Activated CD4-positive, CD25-positive, alpha-beta regulatory T cell treated with anti-CD3 and anti-CD28 coated beads, Interleukin-2, amount 50 U/mL, for 72 hours (primary cell): ENCODE measurements at regions not wholly inside any gene's neighbourhood (a gene's known extent, or its start where the extent isn't known, plus 50 kb on each side); places are given as distances from the start of the nearest gene placed in this dataset.

ENCODE experiments used
- DNase-seq: peaks from one replicate; pipeline ENCODE4 v3.0.0; 2021

DNA sequence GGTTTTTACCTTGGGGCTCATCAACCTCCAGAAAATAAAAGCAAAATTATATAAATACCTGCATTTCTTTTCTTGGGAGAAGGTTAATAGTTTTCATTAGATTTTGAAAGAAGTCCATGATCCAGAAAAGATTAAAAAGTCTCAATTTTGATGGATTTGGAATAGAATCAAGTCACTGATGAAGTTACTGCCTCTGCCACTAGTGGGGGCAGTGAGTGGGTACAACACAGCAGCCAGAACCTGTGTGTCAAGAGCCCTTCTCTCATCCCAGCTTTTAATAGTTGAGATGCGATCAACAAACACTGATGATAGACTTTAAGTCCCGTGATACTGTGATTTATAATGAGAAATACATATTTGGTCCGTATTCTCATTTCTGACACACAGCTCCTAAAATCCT lies 686.7 kb downstream of the DIAPH3 start:
- no peak for DNase-seq

DNA sequence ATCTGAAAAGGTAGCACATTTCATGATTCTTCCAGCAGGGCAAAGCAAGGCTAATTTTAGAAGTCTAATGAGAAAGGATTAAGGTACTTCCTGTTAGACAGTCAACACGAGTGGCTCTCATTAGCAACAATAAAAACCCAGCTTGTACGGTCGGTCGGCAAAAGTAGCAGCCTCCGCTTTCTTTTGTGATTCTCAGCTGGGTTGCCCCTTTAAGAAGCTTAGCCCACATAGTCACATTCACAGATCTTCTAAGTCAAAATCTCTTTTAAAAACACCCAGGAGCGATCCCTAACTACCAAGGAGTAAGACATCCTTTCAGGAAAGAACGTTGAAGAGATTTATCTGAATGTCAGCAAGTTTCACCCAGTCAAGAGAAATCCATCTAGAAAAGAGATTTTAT lies 684.8 kb downstream of the DIAPH3 start:
- DNase-seq = no peak

DNA sequence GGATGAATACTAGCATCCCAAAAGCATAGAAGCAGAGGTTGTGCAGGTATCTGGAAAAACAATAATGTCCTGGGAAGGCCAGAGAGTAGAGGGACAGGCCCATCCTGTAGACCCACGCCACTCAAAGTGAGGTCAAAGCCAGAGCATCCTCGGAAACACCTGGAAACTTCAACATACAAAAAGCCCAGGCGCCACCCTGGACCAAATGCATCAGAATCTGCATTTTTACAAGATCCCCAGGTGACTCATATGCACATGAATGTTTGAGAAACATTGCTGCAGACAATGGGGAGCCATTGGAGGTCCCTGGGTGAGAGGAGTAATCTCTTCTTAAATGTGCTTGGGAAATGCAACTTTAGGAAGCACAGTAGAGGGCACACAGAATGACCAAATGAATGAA lies 684.1 kb downstream of the DIAPH3 start:
- DNase-seq = no peak

DNA sequence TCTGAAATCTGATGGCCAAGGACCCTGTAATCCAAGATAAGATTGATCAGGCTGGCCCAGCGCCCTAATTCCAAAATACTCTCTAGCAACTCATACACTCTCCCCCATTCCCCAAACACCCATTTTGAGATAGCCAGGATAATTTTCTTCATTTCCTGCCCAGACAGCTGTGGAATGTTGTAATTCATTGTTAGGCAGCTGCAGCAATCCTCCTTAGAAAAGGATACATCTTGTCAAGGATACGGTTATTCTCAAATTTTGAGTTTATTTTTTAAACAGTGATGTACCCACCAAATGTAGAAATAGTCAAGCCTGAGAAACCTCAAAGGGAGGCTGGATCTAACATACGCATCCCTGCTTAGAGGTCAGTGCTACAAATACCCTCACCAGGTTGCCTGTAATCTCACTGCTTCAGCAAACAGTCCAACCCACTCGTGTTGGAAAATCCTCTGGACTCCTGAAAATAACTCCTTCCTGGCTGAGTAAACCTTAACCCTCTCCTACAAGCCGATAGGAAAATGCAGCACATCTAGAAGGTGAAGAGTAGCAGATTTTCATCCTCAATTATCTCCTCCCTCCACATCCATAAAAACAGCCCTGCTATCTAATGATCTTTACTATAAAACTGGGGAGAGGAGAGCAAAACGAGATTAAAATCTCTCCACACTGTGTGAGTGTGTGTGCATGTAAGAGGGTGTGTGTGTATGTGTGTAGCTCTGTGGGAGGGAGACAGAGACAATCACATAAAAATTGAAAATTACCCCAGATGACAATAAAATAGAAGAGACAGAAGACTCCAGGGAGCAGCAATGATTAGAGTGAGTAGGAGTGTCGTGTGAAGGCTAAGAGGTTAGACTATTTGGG lies 683.1 kb downstream of the DIAPH3 start:
- DNase-seq = no peak

DNA sequence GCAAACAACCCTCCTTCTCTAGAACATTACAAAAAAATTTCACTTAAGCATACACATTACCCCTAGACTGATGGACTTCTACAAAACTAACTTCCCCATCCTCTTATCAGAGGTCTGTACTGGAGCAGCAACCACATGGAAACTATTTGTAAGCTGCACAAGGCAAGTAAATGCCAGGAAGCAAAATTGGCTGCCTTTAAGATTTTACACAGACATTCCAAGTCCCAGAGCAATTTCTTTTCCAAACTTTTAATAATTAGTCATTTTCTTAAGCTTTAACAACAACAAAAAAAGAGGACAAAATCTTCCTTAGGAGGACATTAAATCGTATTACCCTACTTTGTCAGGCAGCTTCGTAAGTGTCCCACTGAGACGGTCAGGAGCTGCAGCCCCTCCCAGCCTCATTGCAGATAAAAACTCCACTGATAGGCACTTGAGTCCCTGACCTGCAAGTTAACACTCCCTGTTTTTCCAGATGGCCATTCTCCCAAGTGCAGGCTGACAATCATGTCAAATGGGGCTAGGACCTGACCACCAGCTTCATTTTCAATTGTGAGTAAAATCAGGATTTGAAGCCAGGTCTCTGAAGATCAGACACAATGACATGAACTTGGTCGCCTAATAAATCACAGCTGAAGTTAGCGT lies 680.1 kb downstream of the DIAPH3 start:
- DNase-seq = no peak

DNA sequence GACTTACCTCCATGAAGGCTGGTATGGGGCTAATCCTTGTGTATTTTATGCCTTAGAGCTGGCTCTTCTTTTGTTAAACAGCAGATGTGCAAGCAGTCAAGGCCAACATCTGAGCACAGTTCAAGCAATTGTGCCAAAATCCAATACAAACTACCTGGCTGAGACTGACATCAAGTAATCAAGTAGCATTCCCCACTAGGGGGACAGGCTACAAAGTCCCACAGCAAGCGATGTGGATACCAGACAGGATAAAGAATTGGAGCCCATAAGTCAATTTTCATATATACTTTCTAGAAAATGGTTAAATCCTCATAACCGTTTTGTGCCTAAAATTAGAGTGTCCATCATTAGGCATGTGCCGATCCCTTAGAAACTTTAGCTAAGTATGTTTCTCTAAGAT lies 675.8 kb downstream of the DIAPH3 start:
- no peak for DNase-seq

DNA sequence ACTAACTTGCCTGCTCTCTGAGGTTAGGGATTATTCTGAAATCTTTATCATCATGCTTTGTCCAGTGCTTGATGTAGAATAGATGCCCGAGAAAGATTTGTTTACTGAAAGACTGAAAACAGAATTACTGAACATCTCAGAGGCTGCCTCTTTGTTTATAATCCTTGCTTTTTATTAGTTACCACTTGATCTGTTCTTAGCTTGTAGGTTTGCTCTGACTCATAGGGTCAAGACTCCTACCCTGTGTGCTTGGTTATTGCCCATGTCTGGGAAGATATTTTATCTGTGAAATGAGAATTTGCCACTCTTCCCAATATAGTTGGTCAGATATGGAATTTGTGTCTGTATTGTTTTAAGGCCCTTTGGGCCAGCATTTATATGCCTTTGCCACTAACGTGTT lies 675.3 kb downstream of the DIAPH3 start:
- no peak for DNase-seq

DNA sequence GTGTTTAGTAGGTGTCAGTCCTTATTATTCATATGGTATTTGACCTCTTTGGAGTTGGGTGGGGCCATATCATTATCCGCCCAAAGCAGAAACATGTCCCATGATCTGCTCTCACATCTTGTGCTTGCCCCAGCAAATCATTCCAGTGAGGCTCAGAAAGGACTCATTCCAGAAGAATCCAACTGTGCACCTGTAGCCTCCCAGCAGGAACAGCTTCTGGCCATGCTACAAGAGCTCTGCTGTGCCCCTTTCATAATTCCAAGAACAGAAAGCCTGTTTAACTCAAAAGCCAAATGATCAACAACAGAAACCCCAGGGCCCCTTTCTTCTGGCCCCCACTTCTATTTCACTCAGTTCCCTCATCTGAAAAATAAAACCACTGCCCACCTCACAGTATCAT lies 673.1 kb downstream of the DIAPH3 start:
- no peak for DNase-seq

DNA sequence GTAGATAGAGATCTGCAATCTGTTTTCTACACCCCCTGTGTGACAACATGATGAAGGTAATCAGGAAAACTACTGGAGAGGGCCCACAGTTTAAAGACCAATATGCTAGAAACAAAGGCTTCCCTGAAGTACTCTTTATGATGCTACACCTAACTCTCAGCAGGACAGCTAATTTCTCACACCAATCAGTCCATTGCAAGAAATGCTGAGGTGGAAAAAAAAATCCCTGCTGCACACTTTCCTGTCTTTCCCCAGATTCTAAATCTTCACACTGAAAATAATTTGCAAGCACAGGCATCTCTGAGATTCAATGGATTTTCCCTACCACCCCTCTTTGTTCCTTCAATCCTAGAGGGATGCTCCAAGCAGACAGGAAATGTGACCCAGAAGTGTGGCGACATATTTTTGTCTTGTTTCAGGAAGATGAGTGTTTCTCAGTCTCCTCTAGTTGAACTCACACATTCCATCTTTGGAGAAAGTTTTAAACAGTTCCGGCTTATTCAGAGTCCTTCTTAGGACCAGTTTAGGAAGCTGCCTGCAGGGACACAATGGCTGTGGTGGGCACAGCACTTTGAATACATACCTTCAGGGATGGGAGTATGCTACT lies 671.6 kb downstream of the DIAPH3 start:
- no peak for DNase-seq

DNA sequence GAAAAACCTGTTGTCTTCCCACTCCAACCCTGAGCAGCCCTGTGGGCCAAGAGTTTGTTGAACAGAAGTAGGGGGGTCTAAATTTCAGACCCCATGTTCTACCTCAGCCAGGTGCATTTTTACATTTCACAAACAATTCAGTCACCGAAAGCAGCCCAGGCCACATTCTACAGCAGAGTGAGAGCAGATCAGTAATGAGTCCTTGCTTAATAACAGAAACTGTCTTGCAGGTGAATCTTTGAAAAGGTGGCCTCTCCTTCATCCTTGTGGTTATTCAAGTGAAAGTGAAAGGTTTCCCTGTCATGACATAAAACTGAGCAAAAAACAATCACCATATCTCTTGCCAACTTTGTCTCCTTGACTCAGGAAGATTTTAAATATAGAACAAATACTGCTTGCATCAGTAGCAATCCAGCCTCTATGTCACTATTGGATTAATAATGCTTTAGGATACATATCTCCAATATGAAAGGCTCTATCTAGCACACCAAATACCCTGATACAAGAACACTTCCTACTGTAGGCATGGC lies 670.2 kb downstream of the DIAPH3 start:
- DNase-seq = no peak

DNA sequence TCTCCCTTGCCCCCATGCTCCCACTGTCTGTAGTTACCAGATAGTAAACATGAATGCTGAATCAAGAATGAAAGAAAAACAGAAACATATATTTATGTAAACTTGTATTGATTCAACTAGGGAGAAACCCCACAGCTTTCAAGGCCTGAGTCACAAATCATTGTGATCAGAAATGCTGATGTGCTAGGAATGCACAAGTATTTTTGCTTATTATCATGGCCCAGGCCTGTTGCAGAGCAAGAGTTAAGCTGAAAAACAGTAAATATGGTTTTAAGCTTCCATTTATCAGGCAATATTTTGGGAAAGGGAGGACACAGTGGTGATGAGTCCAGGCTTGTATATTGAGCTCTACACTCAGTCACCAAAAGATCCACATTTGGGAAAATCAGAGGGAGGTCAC lies 669.6 kb downstream of the DIAPH3 start:
- no peak for DNase-seq

DNA sequence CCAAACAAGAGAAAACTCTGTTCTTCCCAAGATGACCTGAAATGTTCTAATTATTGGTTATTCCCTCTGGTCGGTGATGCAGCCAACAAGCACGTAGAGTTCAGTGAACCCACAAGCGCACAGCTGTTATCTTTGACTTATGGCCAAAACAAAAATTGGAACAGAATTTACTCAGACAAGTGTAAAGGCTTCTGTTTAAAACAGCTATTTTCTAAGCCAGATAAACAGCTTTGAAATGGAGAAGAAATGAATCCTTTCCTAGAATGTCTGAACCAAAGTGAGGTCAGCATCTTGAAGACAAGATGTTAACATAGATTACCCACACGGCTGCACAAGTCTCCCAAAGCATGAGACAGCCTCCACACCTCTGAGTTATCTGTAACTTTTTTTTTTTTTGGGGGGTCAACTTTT lies 669.2 kb downstream of the DIAPH3 start:
- DNase-seq = no peak

DNA sequence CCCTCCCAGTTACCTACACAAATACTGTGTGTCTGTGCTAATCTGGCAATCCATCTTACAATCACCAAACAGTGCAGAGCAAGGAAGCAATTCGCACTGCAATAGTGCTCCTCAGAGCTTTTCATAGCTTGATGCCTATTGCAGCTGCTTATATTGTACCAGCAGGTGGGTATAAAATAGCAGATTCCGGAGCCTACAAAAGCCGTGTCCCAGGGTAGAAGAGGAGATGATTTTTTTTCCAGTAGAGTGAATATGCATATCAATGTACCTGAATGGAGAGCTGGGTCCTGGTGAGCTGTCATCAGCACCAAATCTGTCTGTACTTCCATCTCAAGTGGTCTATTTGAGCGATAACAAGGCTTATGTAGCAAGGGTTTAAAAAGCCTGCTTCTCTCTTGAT lies 668.4 kb downstream of the DIAPH3 start:
- no peak for DNase-seq

DNA sequence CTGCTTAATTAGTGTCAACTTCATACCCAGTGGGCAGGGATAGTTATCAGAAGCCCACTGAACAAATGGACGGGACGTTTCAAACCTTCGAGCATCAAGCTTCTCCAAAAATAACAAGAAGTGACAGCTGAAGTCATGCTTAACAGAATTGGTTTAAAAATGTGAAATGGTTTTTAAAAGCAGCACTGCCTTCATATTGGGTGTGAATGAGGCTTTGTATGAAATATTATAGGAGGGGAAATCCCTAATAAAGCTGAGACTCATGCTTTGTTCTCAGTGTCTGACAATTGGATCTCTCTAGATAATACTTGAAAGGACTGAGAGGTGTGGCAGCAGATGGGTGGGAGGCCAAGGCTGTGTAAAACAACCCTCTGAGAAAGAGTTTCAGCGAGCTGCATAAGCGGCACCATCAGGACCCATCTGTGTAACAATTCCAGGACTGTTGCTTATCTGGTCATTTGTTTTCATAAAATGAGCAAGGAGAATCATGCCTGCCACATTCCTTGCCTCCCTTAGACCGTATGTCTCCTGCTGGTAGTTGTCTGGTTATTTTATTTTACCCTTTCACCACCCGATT lies 667.7 kb downstream of the DIAPH3 start:
- DNase-seq = no peak

DNA sequence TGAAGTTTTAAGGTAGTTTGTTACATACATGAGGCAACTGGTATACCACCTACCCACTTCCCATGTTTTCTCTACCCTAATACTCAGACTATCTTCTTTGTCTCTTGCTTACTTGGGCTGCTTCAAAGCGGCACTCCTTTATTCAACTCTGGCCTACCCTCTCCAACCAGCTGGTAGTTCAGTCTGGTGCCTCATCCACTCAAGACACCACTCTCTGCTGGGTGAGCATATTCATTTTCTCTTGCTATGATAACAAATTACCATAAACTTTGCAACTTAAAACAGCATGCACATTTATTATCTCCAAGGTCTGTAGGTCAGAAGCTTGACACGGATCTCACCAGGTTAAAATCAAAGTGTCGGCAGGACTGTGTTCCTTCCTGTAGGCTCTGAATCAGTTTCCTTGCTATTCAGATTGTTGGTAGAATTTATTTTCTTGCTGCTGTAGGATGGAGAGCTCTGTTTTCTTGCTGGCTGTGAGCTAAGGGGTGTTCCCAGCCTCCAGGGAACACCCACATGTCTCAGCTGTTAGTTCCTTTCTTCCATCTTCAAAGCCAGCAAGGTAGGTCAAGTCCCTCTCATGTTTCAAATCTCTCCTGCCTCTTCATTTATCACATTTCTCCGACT lies 666.0 kb downstream of the DIAPH3 start:
- DNase-seq = no peak

DNA sequence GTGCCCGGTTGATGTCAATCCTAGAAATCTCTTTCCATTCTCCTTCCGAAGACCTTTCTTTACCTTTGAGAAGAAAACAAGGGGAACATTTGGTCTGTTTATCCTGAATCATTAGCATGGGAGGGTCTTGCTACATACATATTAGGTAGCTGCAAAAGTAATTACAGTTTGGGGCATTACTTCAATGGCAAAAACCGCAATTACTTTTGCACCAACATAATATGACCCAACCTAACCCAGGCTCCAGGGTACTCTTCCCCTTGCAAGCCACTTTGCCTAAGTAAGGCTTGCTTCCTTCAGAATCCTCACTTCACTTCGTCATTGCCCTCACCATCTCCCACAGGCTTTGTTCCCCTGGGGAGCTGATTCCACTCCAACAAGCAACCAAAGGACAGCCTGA lies 662.7 kb downstream of the DIAPH3 start:
- DNase-seq = no peak

DNA sequence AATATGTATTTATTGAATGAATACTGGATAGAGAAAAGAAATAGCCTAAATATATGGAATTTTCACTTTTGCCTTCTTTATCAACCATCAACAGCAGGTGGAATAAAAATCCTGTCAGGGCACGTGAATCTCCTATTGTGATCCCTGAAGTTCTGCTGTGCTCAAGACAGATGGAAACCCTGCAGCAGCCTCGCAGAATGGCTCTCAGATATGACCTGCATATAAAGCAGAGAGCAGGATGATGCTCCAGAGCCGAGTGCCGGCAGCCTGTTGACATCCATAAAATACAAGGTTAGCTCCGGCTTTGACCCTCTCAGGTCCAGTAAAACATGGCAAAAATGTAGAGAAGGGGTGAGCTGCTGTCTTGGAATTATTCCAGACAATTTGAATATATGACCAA lies 659.3 kb downstream of the DIAPH3 start:
- no peak for DNase-seq

DNA sequence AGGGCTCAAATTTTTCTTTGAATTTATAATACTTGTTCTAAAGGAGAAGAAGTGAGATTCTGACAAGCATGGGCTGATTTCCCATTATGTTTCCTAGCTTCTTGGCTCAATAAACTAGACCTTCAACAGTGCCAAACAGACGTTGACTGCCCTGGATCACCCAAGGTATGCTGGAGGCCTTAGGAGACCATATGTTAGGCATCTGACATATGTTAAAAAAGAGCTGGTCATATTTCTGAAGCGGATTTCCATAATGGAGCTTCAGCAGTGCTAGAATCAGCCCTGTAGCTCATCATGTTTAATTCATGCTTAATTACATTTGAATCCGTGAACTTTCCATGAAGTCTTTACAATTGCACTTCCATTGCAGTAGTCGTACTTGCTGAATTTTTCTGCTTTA lies 653.3 kb downstream of the DIAPH3 start:
- DNase-seq = no peak

DNA sequence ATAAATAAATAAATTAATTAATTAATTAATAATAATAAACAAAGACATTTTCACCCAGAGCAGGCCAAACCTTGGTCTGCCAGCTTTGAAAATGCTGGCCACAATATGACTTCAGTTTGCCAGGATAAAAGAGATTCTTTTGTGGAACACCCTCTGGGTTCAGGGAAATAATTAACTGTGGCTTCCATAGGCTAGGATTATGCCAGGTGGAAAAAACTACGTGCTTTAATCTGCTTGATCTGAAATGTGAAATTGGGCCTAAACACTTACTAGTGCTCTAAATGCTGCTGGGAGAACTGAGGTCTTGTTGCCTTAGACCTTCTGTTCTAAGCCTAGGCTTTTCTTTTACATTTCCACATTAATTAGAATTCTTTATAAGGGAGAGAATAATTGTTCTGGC lies 650.0 kb downstream of the DIAPH3 start:
- no peak for DNase-seq

DNA sequence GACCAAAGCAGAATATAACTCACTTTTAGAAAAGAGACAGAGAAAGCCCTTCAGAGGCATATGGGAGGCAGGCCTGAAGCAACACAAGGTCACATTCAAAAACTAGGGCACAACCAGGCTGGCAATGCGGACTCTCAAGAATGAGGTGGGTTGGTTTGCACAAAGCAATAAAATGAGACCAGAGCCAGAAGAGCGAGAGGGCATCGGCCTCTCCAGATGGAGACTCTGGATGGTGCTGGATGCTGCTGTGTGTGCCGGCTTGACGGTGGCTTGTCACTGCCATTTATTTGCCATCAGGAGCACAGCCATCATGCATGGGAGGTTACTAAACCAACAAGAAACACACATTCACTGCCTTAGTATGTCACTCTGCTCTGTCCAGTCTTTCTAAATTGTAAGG lies 649.4 kb downstream of the DIAPH3 start:
- DNase-seq = no peak

DNA sequence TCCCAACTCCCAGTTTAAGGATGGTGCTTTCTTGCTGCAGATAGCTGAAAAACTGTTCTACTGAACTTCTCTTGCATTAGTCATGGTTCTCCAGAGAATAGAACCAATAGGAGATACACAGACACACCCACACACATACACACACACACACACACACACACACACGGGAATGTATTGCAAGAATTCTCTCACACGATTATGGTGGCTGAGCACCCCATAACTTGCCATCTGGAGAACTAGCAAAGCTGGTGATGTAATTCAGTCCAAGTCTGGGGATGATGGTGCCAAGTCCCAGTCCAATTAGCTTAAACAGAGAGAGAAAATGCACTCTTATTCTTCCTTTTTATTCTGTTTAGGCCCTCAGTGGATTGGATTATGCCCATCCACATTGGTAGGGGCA lies 643.9 kb downstream of the DIAPH3 start:
- DNase-seq = no peak

DNA sequence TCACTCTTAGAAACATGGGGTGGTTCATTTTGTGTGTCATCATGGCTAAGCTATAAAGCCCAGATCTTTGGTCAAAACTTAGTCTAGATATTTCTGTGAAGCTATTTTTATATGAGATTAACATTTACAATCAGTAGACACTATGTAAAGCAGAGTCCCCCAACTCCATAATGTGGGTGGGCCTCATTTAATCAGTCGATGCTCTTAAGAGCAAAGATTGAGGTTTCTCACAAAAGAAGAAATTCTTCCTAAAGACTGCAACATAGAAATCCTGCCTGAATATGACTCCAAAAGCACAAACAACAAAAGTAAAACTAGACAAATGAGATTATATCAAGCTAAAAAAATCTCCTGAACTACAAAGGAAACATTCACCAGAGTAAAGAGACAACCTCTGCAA lies 642.2 kb downstream of the DIAPH3 start:
- no peak for DNase-seq

DNA sequence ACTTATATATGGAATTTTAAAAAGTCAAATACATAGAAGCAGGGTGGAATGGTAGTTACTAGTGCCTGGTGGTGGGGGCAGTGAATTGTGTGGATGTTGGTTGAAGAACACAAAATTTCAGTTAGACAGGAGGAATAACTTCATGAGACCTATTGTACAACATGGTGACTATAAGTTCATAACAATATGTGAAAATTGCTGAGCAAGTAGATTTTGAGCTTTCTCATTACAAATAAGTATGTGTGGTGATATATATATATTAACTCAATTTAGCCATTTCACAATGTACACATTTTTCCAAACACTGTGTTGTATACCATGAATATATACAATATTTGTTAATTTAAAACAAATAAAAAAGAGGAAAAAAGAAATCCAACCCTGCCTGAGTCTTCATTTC lies 641.1 kb downstream of the DIAPH3 start:
- DNase-seq = no peak
